ENCODE measurements at regions not wholly inside any gene's neighbourhood (a gene's known extent, or its start where the extent isn't known, plus 50 kb on each side); places are given as distances from the start of the nearest gene placed in this dataset.

DNA sequence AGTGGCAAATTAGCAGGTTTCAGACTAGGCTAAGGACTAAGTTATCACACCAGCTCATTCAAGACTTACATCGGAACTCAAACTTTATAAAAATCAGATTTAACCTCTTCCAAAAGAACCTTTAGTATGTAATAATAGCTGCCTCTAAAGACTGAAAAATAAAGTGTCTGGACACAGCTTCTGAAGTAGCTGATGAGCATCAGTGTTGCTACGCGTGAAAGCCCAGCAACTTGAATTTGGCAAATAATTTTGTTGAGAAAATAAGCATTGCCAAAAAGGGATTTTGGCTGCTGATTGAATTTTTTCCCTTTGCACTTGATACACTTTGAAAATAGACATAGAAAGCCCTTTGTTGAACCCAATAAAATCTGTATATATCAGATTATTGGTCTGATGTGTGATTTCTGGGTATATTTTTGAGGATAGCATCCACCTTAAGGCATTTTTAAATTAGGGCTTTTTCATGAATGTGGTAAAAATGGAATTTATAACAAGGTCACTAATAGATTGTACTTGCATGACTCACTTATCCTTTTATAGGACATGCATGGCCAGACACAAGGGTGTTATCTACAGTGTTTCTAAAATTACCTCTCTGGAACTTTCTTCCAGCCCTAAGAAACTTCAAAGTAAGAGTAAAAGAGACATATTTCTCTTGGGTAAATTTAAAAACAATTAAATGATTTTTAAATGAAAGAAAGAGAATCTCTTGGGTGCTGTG, 350.4 kb downstream of the TENT5A start:
- TF ChIP-seq CTCF (IDR thresholded peaks at IDR 0.05; ENCODE audit: borderline replicate concordance, insufficient read depth, low read depth, low read length), result no peak
- H3K4me3 ChIP-seq (ENCODE audit: low read depth, low read length), result no peak overlapping the region

DNA sequence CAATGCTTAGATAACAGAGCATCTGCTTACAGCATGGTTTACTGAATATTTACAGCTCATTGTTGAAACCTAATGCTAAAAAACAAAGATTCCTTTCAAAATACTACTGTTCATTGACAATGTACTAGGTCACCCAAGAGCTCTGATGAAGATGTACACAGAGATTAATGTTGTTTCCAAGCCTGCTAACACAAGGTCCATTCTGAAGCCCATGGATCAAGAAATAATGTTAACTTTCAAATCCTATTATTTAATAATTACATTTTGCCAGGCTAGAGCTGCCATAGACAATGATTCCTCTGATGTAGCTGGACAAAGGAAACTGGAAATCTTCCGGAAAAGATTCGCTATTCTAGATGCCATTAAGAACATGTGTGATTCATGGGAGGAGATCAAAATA, 355.6 kb downstream of the TENT5A start:
- TF ChIP-seq CTCF (IDR thresholded peaks at IDR 0.05; ENCODE audit: borderline replicate concordance, insufficient read depth, low read depth, low read length), result no peak
- H3K4me3 ChIP-seq (ENCODE audit: low read depth, low read length), result no peak overlapping the region

GRCh38 chr6:81387163-81387562, 365.3 kb downstream of the TENT5A start:
- TF ChIP-seq CTCF (IDR thresholded peaks at IDR 0.05; ENCODE audit: borderline replicate concordance, insufficient read depth, low read depth, low read length), result no peak
- H3K4me3 ChIP-seq (ENCODE audit: low read depth, low read length), result no peak overlapping the region

- H3K4me3 ChIP-seq (ENCODE audit: low read depth, low read length), result no peak overlapping the region
- TF ChIP-seq CTCF (IDR thresholded peaks at IDR 0.05; ENCODE audit: borderline replicate concordance, insufficient read depth, low read depth, low read length), result no peak
Measured at GRCh38 chr6:81384921-81385320, 367.6 kb downstream of the TENT5A start.

DNA sequence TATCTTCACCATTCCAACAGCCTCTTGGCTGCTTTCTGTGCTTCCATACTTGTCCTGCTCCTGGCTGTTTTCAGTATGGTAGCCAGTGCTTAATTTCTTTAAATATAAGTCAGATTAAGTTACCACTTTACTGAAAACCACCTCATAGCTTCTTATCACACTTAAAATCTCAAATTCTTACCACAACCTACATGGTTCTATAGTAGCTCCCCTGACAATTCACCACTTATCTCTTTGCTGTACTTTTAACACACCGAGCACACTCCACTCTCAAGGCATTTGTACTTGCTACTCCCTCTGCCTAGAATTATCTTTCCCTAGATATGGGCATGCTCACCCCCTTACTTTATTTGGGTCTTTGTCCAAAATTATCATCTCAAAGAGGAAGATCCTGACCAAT, 369.0 kb downstream of the TENT5A start:
- H3K4me3 ChIP-seq (ENCODE audit: low read depth, low read length), result no peak overlapping the region
- TF ChIP-seq CTCF (IDR thresholded peaks at IDR 0.05; ENCODE audit: borderline replicate concordance, insufficient read depth, low read depth, low read length), result no peak

DNA sequence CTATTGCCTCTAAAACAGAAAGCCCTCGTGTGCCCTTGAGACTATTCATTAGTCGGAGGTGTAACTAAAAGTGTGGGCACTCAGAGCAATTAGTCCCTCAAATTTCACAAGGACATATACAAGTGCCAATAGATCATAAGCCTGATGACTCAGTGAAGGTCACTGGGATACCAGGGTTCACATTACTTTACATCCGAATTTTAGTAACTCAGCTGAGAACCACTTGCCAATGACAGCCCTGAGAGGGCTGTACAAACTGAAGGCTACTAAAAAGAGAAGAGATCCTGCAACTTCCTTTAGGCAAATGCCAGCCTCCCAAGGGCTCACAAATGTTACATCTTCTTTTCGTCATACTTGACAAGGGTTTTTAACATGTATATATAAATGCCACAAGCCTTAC, 369.6 kb downstream of the TENT5A start:
- no peak for TF ChIP-seq CTCF (IDR thresholded peaks at IDR 0.05; ENCODE audit: borderline replicate concordance, insufficient read depth, low read depth, low read length)

GRCh38 chr6:81381382-81381916, 371.0 kb downstream of the TENT5A start:
- TF ChIP-seq CTCF (IDR thresholded peaks at IDR 0.05; ENCODE audit: borderline replicate concordance, insufficient read depth, low read depth, low read length), result no peak
- no peak overlapping the region for H3K4me3 ChIP-seq (ENCODE audit: low read depth, low read length)

More for the DNA sequence above, 369.6 kb downstream of the TENT5A start:
- no peak overlapping the region for H3K4me3 ChIP-seq (ENCODE audit: low read depth, low read length)
